Endodermal cell (in vitro differentiated cells): ENCODE measurements at regions not wholly inside any gene's neighbourhood (a gene's known extent, or its start where the extent isn't known, plus 50 kb on each side); places are given as distances from the start of the nearest gene placed in this dataset.

Experiments used
- DNase-seq: peaks from one replicate; pipeline ENCODE4 v3.0.0-alpha.2; 2017
- H3K27ac ChIP-seq: 2 replicates; pipeline ENCODE4 v1.5.1; 2013; ENCODE audit warnings: mild to moderate bottlenecking, low read depth, low read length, moderate library complexity
- H3K27me3 ChIP-seq: 2 replicates; pipeline ENCODE4 v1.6.1; 2013; ENCODE audit warnings: mild to moderate bottlenecking, low read length, moderate library complexity; ENCODE audit not compliant: insufficient read depth, control insufficient read depth, poor library complexity, severe bottlenecking
- H3K36me3 ChIP-seq: 2 replicates; pipeline ENCODE4 v1.7.0; 2013; ENCODE audit warnings: mild to moderate bottlenecking, low read length, moderate library complexity; ENCODE audit not compliant: control insufficient read depth, insufficient read depth
- H3K4me1 ChIP-seq: one replicate; pipeline ENCODE4 v1.7.0; 2013; ENCODE audit warnings: low read length; ENCODE audit not compliant: control insufficient read depth, insufficient read depth
- H3K4me3 ChIP-seq: 2 replicates; pipeline ENCODE4 v1.5.1; 2013; ENCODE audit warnings: mild to moderate bottlenecking, low read length, moderate library complexity
- H3K9ac ChIP-seq: 2 replicates; pipeline ENCODE4 v1.6.1; 2013; ENCODE audit warnings: mild to moderate bottlenecking, low read length, moderate library complexity; ENCODE audit not compliant: poor library complexity, severe bottlenecking; ENCODE audit errors: extremely low read depth
- H3K9me3 ChIP-seq: 2 replicates; pipeline ENCODE4 v1.6.1; 2013; ENCODE audit warnings: mild to moderate bottlenecking, low read length, moderate library complexity; ENCODE audit not compliant: control insufficient read depth
- H3K27ac Mint-ChIP-seq: 2 replicates; pipeline ENCODE4 v1.8.0; 2020; ENCODE audit warnings: mixed read lengths
- H3K27me3 Mint-ChIP-seq: 2 replicates; pipeline ENCODE4 v1.8.0; 2021; ENCODE audit warnings: mild to moderate bottlenecking, mixed read lengths; ENCODE audit not compliant: insufficient read depth
- H3K36me3 Mint-ChIP-seq: 2 replicates; pipeline ENCODE4 v1.8.0; 2020; ENCODE audit warnings: low read depth, mixed read lengths
- H3K4me1 Mint-ChIP-seq: 2 replicates; pipeline ENCODE4 v1.8.0; 2020; ENCODE audit warnings: mixed read lengths
- H3K4me3 Mint-ChIP-seq: 2 replicates; pipeline ENCODE4 v1.8.0; 2020; ENCODE audit warnings: mild to moderate bottlenecking, moderate library complexity, mixed read lengths
- H3K9me3 Mint-ChIP-seq: 2 replicates; pipeline ENCODE4 v1.8.0; 2020; ENCODE audit warnings: mild to moderate bottlenecking, mixed read lengths
- CTCF ChIP-seq: fragments of 200-600 bp; sonication (generic); conservative IDR thresholded peaks from 2 replicates; pipeline ENCODE4 v1.5.0; 2021; ENCODE audit warnings: antibody characterized with exemption, mild to moderate bottlenecking
- WGBS, 2 experiments: methylation state at CpG; one replicate each; pipeline versions ENCODE4 v1.1.5 to v1.1.7; 2013; ENCODE audit warnings: missing lambda C conversion rate in 2 of 2, mixed read lengths in 1 of 2; ENCODE audit not compliant: insufficient coverage in 1 of 2, insufficient read length in 1 of 2; 5-methylcytosine and 5-hydroxymethylcytosine counted together

- Histone ChIP-seq H3K9me3 (no peaks in the 10 kb centered on the region), H3K4me3 (no peak overlapping the region), H3K36me3 (no peaks in the 10 kb centered on the region), H3K27me3 (no peaks in the 10 kb centered on the region), H3K4me1 (no peaks in the 10 kb centered on the region), H3K9ac (no peak overlapping the region), H3K27ac (no peak overlapping the region)
- Mint-ChIP-seq H3K27ac (no peak overlapping the region), H3K4me3 (no peak overlapping the region), H3K27me3 (no peaks in the 10 kb centered on the region), H3K9me3 (no peaks in the 10 kb centered on the region), H3K36me3 (no peaks in the 10 kb centered on the region), H3K4me1 (peaks cover 5% of the 10 kb centered on the region)
- TF ChIP-seq CTCF, result peak; percentile 54
- WGBS, 2 experiments, result 76 to 92% methylated on average over 2 to 3 of the region's 3 CpGs
- DNase-seq, result no peak
Observed at GRCh38 chr1:106957795-106958194, 98.7 kb upstream of the PRMT6 start.

GRCh38 chr1:106960412-106960811, 96.1 kb upstream of the PRMT6 start:
- TF ChIP-seq CTCF, result no peak
- H3K36me3 Mint-ChIP-seq, result no peaks in the 10 kb centered on the region
- no peaks in the 10 kb centered on the region for H3K36me3 ChIP-seq
- peaks cover 5% of the 10 kb centered on the region for H3K4me1 Mint-ChIP-seq
- no peak overlapping the region for H3K9ac ChIP-seq
- 79% methylated on average over 4 of the region's 4 CpGs; no CpG with 5 or more reads in 1 of the 2 experiments for WGBS, 2 experiments
- no peak overlapping the region for H3K4me3 ChIP-seq
- H3K4me1 ChIP-seq, result no peaks in the 10 kb centered on the region
- no peak overlapping the region for H3K27ac Mint-ChIP-seq
- no peak for DNase-seq
- no peak overlapping the region for H3K4me3 Mint-ChIP-seq
- no peaks in the 10 kb centered on the region for H3K9me3 Mint-ChIP-seq
- H3K27ac ChIP-seq, result no peak overlapping the region
- H3K27me3 Mint-ChIP-seq, result no peaks in the 10 kb centered on the region
- no peaks in the 10 kb centered on the region for H3K9me3 ChIP-seq
- H3K27me3 ChIP-seq, result no peaks in the 10 kb centered on the region

GRCh38 chr1:106961646-106962045, 94.8 kb upstream of the PRMT6 start:
- no peak overlapping the region for H3K27ac Mint-ChIP-seq
- H3K27me3 Mint-ChIP-seq, result no peaks in the 10 kb centered on the region
- Histone ChIP-seq H3K27me3 (no peaks in the 10 kb centered on the region), H3K36me3 (no peaks in the 10 kb centered on the region), H3K4me3 (no peak overlapping the region), H3K27ac (no peak overlapping the region), H3K9me3 (no peaks in the 10 kb centered on the region), H3K9ac (no peak overlapping the region), H3K4me1 (no peaks in the 10 kb centered on the region)
- peak; percentile 45 for TF ChIP-seq CTCF
- H3K9me3 Mint-ChIP-seq, result no peaks in the 10 kb centered on the region
- H3K4me3 Mint-ChIP-seq, result no peak overlapping the region
- H3K36me3 Mint-ChIP-seq, result no peaks in the 10 kb centered on the region
- H3K4me1 Mint-ChIP-seq, result peaks cover 3% of the 10 kb centered on the region
- DNase-seq, result no peak
